Smooth muscle cell (in vitro differentiated cells): ENCODE measurements at regions not wholly inside any gene's neighbourhood (a gene's known extent, or its start where the extent isn't known, plus 50 kb on each side); places are given as distances from the start of the nearest gene placed in this dataset.

Experiments
- DNase-seq: peaks from one replicate; lab custom pipeline; 2025; ENCODE audit not compliant: unreplicated experiment; lab: John Stamatoyannopoulos, UW
- H2AFZ ChIP-seq: fragments of 200-600 bp; sonication (generic); 2 replicates; pipeline ENCODE4 v1.6.0; 2016; ENCODE audit warnings: antibody characterized with exemption, low read depth, mild to moderate bottlenecking
- H3F3A ChIP-seq: fragments of 200-600 bp; sonication (generic); 2 replicates; pipeline ENCODE4 v1.6.0; 2017; ENCODE audit warnings: antibody characterized with exemption, low read depth
- H3K27ac ChIP-seq: fragments of 200-600 bp; sonication (generic); 2 replicates; pipeline ENCODE4 v1.5.1; 2016; ENCODE audit warnings: low read depth, mild to moderate bottlenecking
- H3K27me3 ChIP-seq: fragments of 200-600 bp; sonication (generic); 2 replicates; pipeline ENCODE4 v1.6.1; 2016; ENCODE audit warnings: low read depth, mild to moderate bottlenecking
- H3K36me3 ChIP-seq: fragments of 200-600 bp; sonication (generic); 2 replicates; pipeline ENCODE4 v1.5.1; 2016; ENCODE audit warnings: low read depth
- H3K4me1 ChIP-seq: fragments of 200-600 bp; sonication (generic); 2 replicates; pipeline ENCODE4 v1.5.1; 2016; ENCODE audit warnings: low read depth
- H3K4me2 ChIP-seq: fragments of 200-600 bp; sonication (generic); 2 replicates; pipeline ENCODE4 v1.6.0; 2016; ENCODE audit warnings: mild to moderate bottlenecking
- H3K4me3 ChIP-seq: fragments of 200-600 bp; sonication (generic); 2 replicates; pipeline ENCODE4 v1.5.1; 2016; ENCODE audit warnings: mild to moderate bottlenecking
- H3K79me2 ChIP-seq: fragments of 200-600 bp; sonication (generic); 2 replicates; pipeline ENCODE4 v1.6.0; 2016; ENCODE audit warnings: low read depth, mild to moderate bottlenecking
- H3K9ac ChIP-seq: fragments of 200-600 bp; sonication (generic); 2 replicates; pipeline ENCODE4 v1.6.0; 2016; ENCODE audit warnings: low read depth
- H3K9me3 ChIP-seq: fragments of 200-600 bp; sonication (generic); replicated peaks from 2 replicates; pipeline ENCODE4 v1.5.1; 2016; ENCODE audit warnings: low read depth
- H4K20me1 ChIP-seq: fragments of 200-600 bp; sonication (generic); 2 replicates; pipeline ENCODE4 v1.6.0; 2016; ENCODE audit warnings: low read depth
- WGBS: methylation state at CpG from one replicate; pipeline ENCODE4 v1.1.7; 2016; ENCODE audit warnings: low lambda C conversion rate; 5-methylcytosine and 5-hydroxymethylcytosine counted together
- TF ChIP-seq, protein P1 (sequence below): fragments of 200-600 bp; sonication (generic); IDR thresholded peaks from 2 replicates; pipeline ENCODE4 v1.5.1; 2017; ENCODE audit warnings: borderline replicate concordance, mild to moderate bottlenecking, antibody characterized with exemption; ENCODE audit not compliant: insufficient read depth, poor library complexity, severe bottlenecking

DNA sequence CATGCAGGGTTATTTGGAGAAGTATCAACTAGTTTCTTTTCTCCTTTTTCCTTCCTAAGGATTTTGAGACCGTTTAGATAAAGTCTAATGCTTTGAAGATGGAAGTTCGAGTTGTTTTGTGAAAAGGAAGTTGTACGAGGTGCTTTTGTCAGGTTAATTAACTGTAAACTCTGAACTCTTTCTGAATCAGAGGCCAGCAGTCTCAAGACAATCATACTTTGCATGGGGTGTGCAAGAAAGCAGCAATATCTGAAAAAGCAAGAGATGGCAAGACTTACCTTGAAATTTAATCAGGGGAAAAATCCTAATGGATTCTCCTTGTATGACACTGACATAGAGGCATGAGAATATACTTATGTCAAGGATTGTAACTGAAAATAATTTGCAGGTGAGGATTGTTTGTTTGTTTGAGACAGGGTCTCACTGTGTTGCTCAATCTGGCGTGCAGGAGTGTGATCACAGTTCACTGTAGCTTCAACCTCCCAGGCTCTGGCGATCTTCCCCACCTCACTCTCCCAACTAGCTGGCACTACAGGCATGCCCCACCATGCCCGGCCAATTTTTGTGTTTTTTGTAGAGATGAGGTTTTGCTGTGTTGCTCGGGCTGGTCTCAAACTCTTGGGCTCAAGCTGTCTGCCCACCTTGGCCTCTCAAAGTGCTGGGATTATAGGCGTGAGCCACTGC lies 170.2 kb upstream of the HMGA2 start:
- no peaks in the 10 kb centered on the region for H3K27me3 ChIP-seq
- H3K9ac ChIP-seq, result no peak overlapping the region
- no peak overlapping the region for H2AFZ ChIP-seq
- no peak overlapping the region for H3K4me2 ChIP-seq
- H3K4me1 ChIP-seq, result peaks cover 22% of the 10 kb centered on the region
- H3K9me3 ChIP-seq, result no peaks in the 10 kb centered on the region
- TF ChIP-seq, protein P1, sequence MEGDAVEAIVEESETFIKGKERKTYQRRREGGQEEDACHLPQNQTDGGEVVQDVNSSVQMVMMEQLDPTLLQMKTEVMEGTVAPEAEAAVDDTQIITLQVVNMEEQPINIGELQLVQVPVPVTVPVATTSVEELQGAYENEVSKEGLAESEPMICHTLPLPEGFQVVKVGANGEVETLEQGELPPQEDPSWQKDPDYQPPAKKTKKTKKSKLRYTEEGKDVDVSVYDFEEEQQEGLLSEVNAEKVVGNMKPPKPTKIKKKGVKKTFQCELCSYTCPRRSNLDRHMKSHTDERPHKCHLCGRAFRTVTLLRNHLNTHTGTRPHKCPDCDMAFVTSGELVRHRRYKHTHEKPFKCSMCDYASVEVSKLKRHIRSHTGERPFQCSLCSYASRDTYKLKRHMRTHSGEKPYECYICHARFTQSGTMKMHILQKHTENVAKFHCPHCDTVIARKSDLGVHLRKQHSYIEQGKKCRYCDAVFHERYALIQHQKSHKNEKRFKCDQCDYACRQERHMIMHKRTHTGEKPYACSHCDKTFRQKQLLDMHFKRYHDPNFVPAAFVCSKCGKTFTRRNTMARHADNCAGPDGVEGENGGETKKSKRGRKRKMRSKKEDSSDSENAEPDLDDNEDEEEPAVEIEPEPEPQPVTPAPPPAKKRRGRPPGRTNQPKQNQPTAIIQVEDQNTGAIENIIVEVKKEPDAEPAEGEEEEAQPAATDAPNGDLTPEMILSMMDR, result no peak
- H3K36me3 ChIP-seq, result no peaks in the 10 kb centered on the region
- peak overlapping the region; percentile 97 for H3K27ac ChIP-seq
- H4K20me1 ChIP-seq, result no peaks in the 10 kb centered on the region
- DNase-seq, result no peak
- H3K4me3 ChIP-seq, result no peak overlapping the region
- H3K79me2 ChIP-seq, result no peaks in the 10 kb centered on the region
- WGBS, result 78% methylated on average over 8 of the region's 8 CpGs
- H3F3A ChIP-seq, result peaks cover 13% of the 10 kb centered on the region

DNA sequence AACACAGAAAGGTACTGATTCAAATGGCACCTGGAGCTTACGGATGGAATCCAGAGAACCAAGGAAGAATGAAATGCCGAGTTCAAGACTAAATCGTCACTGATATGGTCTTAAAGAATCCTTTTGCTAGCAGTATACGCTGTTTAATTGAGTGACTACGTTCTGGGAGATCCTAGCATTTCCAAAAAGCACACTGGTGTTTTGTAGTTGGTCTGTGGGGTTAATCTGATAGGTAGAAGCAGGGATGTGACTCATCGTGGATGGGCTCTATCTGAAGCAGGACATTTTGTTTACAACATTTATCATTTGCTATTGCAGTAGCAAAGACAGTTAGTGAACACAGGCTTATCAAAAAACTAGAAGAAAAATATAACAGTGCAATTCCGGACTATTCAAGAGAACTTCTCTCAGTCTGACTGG lies 169.2 kb upstream of the HMGA2 start:
- 48% methylated on average over 7 of the region's 7 CpGs for WGBS
- no peak for DNase-seq
- Histone ChIP-seq H3K27me3 (no peaks in the 10 kb centered on the region), H3K36me3 (no peaks in the 10 kb centered on the region), H3K4me3 (no peak overlapping the region), H3K9me3 (no peaks in the 10 kb centered on the region), H2AFZ (peak overlapping the region; percentile 34), H4K20me1 (no peaks in the 10 kb centered on the region), H3K79me2 (no peaks in the 10 kb centered on the region), H3K9ac (no peak overlapping the region), H3K4me2 (peak overlapping the region; percentile 43), H3K4me1 (peaks cover 22% of the 10 kb centered on the region), H3K27ac (peak overlapping the region; percentile 97), H3F3A (peaks cover 13% of the 10 kb centered on the region)
- TF ChIP-seq, protein P1, result no peak

DNA sequence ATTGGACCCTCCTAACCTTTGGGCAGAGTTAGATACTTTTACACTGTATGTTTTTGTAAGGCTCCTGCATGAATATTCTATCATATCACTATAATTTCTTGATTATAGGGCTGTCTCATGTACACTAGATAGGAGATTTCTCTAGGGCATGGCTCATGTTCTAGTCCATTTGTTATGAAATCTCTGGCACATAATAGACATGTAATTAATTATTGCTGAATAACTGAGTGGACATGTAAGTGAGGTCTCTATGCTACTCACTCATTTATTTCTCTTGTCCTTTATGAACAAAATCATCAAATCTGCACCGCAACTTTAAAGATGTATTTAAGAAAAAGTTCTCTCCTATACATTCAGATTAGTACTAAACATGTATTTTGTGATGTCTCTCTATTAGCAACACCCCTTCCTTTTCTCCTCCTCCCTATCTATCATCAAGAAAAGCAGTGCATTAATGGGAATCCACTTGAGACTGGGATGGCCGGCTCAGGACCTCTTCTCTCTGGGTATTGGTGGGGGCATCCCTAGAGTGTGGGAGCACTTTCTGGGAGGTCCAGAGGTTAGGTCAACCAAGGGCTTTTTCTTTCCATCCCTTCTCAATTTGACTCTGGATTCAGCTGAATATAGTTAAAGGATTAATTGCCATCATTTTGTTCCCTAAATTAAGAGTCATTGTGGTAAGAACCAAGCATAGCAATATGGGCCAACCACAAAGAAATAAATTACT lies 168.0 kb upstream of the HMGA2 start:
- no peaks in the 10 kb centered on the region for H3K27me3 ChIP-seq
- no peaks in the 10 kb centered on the region for H3K79me2 ChIP-seq
- peak overlapping the region; percentile 43 for H3K4me2 ChIP-seq
- H3K9me3 ChIP-seq, result no peaks in the 10 kb centered on the region
- H3K27ac ChIP-seq, result peak overlapping the region; percentile 97
- no peaks in the 10 kb centered on the region for H3K36me3 ChIP-seq
- WGBS, result 86% methylated on average over 2 of the region's 2 CpGs
- H3K4me1 ChIP-seq, result peaks cover 22% of the 10 kb centered on the region
- peaks cover 13% of the 10 kb centered on the region for H3F3A ChIP-seq
- H3K9ac ChIP-seq, result peak overlapping the region; percentile 77
- no peaks in the 10 kb centered on the region for H4K20me1 ChIP-seq
- H3K4me3 ChIP-seq, result no peak overlapping the region
- H2AFZ ChIP-seq, result no peak overlapping the region
- TF ChIP-seq, protein P1, result no peak
- DNase-seq, result no peak
